NOMO-1 treated with dmso at 0.1 percent for 144 hours (cell line): ENCODE measurements at regions not wholly inside any gene's neighbourhood (a gene's known extent, or its start where the extent isn't known, plus 50 kb on each side); places are given as distances from the start of the nearest gene placed in this dataset.

ENCODE experiments used
- DNase-seq: peaks from one replicate; lab custom pipeline; 2025; ENCODE audit not compliant: unreplicated experiment; lab: John Stamatoyannopoulos, UW

GRCh38 chr15:97899981-97900380 lies 60.5 kb upstream of the ARRDC4 start:
- no peak for DNase-seq

GRCh38 chr15:97902140-97902780 lies 58.2 kb upstream of the ARRDC4 start:
- DNase-seq: no peak

GRCh38 chr15:97903560-97903959 lies 56.9 kb upstream of the ARRDC4 start:
- no peak for DNase-seq

GRCh38 chr15:97903971-97904572 lies 56.4 kb upstream of the ARRDC4 start:
- no peak for DNase-seq

GRCh38 chr15:97909291-97909891 lies 51.1 kb upstream of the ARRDC4 start:
- DNase-seq: peak; percentile 17
